Chondrocyte (in vitro differentiated cells): ENCODE measurements at regions not wholly inside any gene's neighbourhood (a gene's known extent, or its start where the extent isn't known, plus 50 kb on each side); places are given as distances from the start of the nearest gene placed in this dataset.

Source experiments
- DNase-seq: peaks from one replicate; pipeline ENCODE4 v3.0.0; 2021; ENCODE audit warnings: mixed read lengths, low spot score
- H3K27ac Mint-ChIP-seq: one replicate; pipeline ENCODE4 v1.8.0; 2021; ENCODE audit warnings: mild to moderate bottlenecking, moderate library complexity, mixed read lengths; ENCODE audit not compliant: unreplicated experiment
- H3K27me3 Mint-ChIP-seq: 2 replicates; pipeline ENCODE4 v1.8.0; 2021; ENCODE audit warnings: low read depth, mixed read lengths
- H3K36me3 Mint-ChIP-seq: 2 replicates; pipeline ENCODE4 v1.8.0; 2021; ENCODE audit warnings: low read depth, mixed read lengths
- H3K4me1 Mint-ChIP-seq: 2 replicates; pipeline ENCODE4 v1.8.0; 2021; ENCODE audit warnings: low read depth, mild to moderate bottlenecking, mixed read lengths
- H3K4me3 Mint-ChIP-seq: one replicate; pipeline ENCODE4 v1.8.0; 2021; ENCODE audit warnings: mild to moderate bottlenecking, moderate library complexity, mixed read lengths; ENCODE audit not compliant: unreplicated experiment
- H3K9me3 Mint-ChIP-seq: 2 replicates; pipeline ENCODE4 v1.8.0; 2021; ENCODE audit warnings: low read depth, mixed read lengths
- TF ChIP-seq, protein P1 (sequence below): fragments of 200-600 bp; sonication (generic); IDR thresholded peaks from 2 replicates; pipeline ENCODE4 v1.5.0; 2021; ENCODE audit warnings: antibody characterized with exemption, mild to moderate bottlenecking, moderate library complexity

DNA sequence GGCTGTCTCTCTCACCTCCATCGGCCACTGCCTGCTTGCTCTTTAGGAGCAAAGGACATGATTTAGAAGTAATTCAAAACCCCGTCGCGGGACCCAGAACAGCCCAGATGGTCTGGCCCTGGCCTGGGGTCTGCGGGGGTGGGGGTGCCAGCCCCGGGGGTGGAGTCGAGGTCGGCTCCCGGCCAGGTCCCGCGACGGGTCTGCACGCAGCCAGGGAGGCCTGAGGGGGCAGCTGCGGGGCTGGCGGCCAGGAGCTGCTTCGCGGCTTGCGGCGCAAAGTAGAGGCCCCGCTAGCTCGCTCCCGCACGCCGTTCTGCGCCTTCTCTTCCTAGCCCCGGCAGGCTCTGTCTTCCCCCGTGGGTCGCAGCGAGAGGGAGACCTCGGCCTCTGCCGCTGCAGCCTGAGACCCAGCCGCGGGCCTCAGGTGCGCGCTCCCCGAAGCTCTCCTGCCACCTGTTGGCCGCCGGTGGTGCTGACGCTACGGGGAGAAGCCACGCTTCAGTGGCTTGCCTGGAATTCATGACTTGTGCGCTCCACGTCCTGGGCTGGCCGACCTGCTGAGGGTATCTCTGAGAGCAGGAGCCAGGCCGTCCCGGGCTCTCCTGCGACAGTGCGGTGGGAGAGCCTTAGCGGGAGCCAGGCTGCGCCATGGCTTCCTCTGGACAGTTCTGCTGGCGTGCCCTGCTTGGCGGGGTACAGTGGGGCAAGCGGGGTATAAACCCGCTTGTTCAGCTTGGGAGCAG is 157.2 kb upstream of the PITX1 start:
- TF ChIP-seq, protein P1, sequence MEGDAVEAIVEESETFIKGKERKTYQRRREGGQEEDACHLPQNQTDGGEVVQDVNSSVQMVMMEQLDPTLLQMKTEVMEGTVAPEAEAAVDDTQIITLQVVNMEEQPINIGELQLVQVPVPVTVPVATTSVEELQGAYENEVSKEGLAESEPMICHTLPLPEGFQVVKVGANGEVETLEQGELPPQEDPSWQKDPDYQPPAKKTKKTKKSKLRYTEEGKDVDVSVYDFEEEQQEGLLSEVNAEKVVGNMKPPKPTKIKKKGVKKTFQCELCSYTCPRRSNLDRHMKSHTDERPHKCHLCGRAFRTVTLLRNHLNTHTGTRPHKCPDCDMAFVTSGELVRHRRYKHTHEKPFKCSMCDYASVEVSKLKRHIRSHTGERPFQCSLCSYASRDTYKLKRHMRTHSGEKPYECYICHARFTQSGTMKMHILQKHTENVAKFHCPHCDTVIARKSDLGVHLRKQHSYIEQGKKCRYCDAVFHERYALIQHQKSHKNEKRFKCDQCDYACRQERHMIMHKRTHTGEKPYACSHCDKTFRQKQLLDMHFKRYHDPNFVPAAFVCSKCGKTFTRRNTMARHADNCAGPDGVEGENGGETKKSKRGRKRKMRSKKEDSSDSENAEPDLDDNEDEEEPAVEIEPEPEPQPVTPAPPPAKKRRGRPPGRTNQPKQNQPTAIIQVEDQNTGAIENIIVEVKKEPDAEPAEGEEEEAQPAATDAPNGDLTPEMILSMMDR: peak; percentile 94
- H3K4me1 Mint-ChIP-seq: peaks cover 6% of the 10 kb centered on the region
- no peak for DNase-seq
- peaks cover 29% of the 10 kb centered on the region for H3K27me3 Mint-ChIP-seq
- peaks cover 4% of the 10 kb centered on the region for H3K9me3 Mint-ChIP-seq
- H3K36me3 Mint-ChIP-seq: no peaks in the 10 kb centered on the region
- no peak overlapping the region for H3K27ac Mint-ChIP-seq
- H3K4me3 Mint-ChIP-seq: peak overlapping the region; percentile 72

DNA sequence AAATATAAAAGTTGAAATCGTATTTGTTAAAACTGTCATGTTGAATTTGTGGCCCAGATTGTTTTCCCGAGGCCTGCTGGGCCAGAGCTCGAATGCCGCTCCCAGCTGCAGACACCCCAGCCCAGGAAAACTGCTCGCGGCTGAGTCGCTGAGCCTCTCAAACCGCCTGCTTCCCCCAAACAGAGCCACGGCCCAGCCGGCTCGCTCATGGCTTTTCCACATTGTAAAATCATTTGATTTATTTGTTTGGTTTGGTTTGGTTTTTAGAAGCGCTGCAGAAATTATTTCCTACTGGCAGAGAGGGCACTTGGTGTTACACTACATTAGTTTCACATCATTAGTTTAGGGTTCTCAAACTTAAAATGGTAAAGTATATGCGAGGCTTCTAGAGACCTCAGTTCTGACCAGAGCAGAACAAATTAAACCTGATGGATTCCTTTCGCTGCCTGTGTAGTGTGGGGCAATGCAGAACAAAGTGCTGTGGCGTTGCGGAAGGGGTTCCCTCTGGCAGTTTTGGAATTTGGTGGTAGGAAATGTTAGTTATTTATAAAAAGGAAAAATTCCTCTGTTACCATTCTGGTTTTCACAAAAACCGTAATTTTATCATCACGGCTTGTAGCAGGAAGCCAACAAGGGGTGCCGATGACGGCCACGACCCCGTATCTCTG is 156.5 kb upstream of the PITX1 start:
- no peaks in the 10 kb centered on the region for H3K9me3 Mint-ChIP-seq
- H3K36me3 Mint-ChIP-seq: no peaks in the 10 kb centered on the region
- TF ChIP-seq, protein P1: no peak
- no peak overlapping the region for H3K27ac Mint-ChIP-seq
- H3K27me3 Mint-ChIP-seq: peaks cover 29% of the 10 kb centered on the region
- DNase-seq: no peak
- H3K4me1 Mint-ChIP-seq: peaks cover 6% of the 10 kb centered on the region
- H3K4me3 Mint-ChIP-seq: peak overlapping the region; percentile 72

DNA sequence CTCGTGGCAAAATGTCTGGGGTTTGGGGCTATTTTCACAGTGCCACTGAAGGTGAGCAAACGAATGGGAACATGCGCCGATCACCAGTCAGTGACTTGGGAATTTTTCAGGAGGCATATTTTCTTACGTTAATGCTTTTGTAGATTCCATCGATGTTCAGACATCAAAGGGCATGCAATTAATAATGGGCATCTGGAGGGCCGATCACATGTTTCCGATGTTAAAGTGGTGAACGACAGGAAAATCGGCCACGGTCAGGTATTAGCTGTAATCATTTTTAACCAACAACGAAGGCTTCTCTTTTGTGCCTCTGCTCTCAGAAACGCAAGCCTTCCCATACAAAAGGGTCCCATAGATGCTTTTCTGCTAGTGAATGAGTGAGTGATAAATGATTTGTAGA is 155.0 kb upstream of the PITX1 start:
- TF ChIP-seq, protein P1: no peak
- no peak overlapping the region for H3K27ac Mint-ChIP-seq
- no peaks in the 10 kb centered on the region for H3K36me3 Mint-ChIP-seq
- H3K27me3 Mint-ChIP-seq: peaks cover 34% of the 10 kb centered on the region
- DNase-seq: no peak
- H3K9me3 Mint-ChIP-seq: peaks cover 3% of the 10 kb centered on the region
- no peak overlapping the region for H3K4me3 Mint-ChIP-seq
- H3K4me1 Mint-ChIP-seq: peaks cover 6% of the 10 kb centered on the region

DNA sequence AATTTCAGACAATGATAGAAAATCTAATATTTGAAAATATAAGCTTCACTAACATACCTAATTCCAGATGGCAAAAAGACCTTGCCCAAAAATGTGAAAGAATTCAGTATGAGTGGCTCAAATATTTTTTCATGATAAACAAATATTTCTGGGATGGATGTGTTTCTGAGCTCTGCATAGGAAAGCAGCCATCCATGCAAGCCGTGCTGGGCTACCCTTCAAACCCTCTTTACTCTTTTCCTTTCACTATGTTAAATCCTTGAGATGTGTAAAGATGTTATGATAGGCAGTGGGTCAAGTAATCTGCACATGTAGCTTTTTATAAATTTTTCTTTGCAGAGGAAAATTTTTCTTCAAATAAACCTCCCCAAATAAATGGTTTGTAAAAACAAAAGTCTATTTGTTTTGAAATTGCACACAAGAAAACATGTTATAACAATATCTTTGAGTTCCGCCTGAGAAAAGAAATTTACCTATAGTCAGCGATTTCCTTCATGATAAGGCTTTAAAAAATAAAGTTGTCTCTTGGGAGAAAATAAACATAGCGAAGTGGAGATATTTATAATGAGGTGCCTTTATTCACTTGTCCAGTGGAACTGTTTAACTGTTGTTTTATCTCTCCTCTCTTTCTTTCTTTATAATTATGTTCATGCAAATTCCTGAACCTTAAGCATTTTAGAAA is 154.3 kb upstream of the PITX1 start:
- TF ChIP-seq, protein P1: no peak
- Mint-ChIP-seq H3K4me3 (no peak overlapping the region), H3K9me3 (peaks cover 3% of the 10 kb centered on the region), H3K27ac (no peak overlapping the region), H3K27me3 (peaks cover 32% of the 10 kb centered on the region), H3K36me3 (no peaks in the 10 kb centered on the region), H3K4me1 (no peaks in the 10 kb centered on the region)
- no peak for DNase-seq

DNA sequence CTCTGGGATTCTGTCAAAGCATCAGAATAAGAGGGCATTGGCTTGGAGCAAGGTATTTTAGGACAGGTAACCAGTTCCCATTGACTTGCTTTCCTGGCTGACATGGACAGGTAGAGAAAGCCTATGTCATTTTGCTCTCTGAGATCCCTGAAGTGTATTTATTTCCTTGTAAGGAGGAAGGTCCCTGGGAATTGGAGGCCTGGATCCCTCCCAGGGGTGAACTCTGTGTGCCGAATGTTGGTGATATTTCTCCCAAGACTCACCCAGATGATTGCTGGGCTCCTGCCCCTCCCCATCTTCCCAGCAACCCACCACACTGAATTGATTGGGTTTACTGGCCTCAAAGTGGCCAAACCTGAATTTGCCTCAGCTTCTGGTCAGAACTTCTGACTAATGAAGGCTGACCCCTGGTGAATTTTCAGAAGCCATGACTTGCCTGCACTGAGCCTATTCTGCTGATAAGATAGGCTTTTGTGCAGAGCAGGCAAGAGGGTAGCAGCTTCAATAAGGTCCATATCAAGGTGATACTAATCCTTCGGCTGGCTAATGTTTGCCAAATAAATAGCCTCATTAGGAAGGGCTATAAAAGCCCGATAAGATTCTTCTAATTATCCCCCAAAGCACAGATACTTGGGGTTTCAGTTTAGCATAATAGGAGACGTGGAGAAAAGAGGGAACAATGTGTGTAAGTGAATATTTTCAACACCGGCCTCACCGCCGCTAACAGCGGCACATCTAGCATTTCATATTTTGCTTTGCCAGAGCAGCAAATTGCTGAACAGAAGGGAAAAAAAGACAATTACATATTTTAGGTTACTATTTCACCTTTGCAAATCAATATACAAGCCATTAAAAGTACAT is 152.9 kb upstream of the PITX1 start:
- no peaks in the 10 kb centered on the region for H3K4me1 Mint-ChIP-seq
- H3K4me3 Mint-ChIP-seq: no peak overlapping the region
- no peaks in the 10 kb centered on the region for H3K36me3 Mint-ChIP-seq
- H3K27me3 Mint-ChIP-seq: peaks cover 22% of the 10 kb centered on the region
- TF ChIP-seq, protein P1: no peak
- peaks cover 3% of the 10 kb centered on the region for H3K9me3 Mint-ChIP-seq
- no peak for DNase-seq
- H3K27ac Mint-ChIP-seq: no peak overlapping the region
